MM.1S (cell line): ENCODE measurements at regions not wholly inside any gene's neighbourhood (a gene's known extent, or its start where the extent isn't known, plus 50 kb on each side); places are given as distances from the start of the nearest gene placed in this dataset.

Source experiments
- DNase-seq: peaks from one replicate; pipeline ENCODE4 v3.0.0-alpha.2; 2015
- H2AFZ ChIP-seq: fragments of 300-600 bp; sonication (generic); 2 replicates; pipeline ENCODE4 v1.6.0; 2016; ENCODE audit warnings: antibody characterized with exemption, low read length
- H3F3A ChIP-seq: fragments of 300-600 bp; sonication (generic); 2 replicates; pipeline ENCODE4 v1.6.1; 2016; ENCODE audit warnings: mild to moderate bottlenecking, antibody characterized with exemption, low read length, moderate library complexity, mixed read lengths; ENCODE audit not compliant: insufficient read depth
- H3K27ac ChIP-seq: fragments of 300-600 bp; sonication (generic); 2 replicates; pipeline ENCODE4 v1.5.1; 2016; ENCODE audit warnings: mild to moderate bottlenecking, low read length
- H3K27me3 ChIP-seq: fragments of 300-600 bp; sonication (generic); replicated peaks from 2 replicates; pipeline ENCODE4 v1.6.0; 2016; ENCODE audit warnings: low read length; ENCODE audit not compliant: insufficient read depth
- H3K36me3 ChIP-seq: fragments of 300-600 bp; sonication (generic); replicated peaks from 2 replicates; pipeline ENCODE4 v1.6.1; 2016; ENCODE audit warnings: mild to moderate bottlenecking, low read length, mixed read lengths; ENCODE audit not compliant: insufficient read depth
- H3K4me1 ChIP-seq: fragments of 300-600 bp; sonication (generic); 2 replicates; pipeline ENCODE4 v1.6.1; 2016; ENCODE audit warnings: low read length, mixed read lengths
- H3K4me2 ChIP-seq: fragments of 300-600 bp; sonication (generic); 2 replicates; pipeline ENCODE4 v1.6.0; 2016; ENCODE audit warnings: low read depth, low read length
- H3K4me3 ChIP-seq: fragments of 300-600 bp; sonication (generic); 2 replicates; pipeline ENCODE4 v1.5.1; 2016; ENCODE audit warnings: low read length, mixed read lengths
- H3K79me2 ChIP-seq: fragments of 300-600 bp; sonication (generic); 2 replicates; pipeline ENCODE4 v1.6.1; 2016; ENCODE audit warnings: mixed run types, low read length, mixed read lengths
- H3K9ac ChIP-seq: fragments of 300-600 bp; sonication (generic); 2 replicates; pipeline ENCODE4 v1.6.1; 2016; ENCODE audit warnings: low read length, mixed read lengths
- H3K9me2 ChIP-seq: fragments of 300-600 bp; sonication (generic); replicated peaks from 2 replicates; pipeline ENCODE4 v1.6.1; 2016; ENCODE audit warnings: mild to moderate bottlenecking, low read length, mixed read lengths; ENCODE audit not compliant: insufficient read depth
- H3K9me3 ChIP-seq: fragments of 300-600 bp; sonication (generic); replicated peaks from 2 replicates; pipeline ENCODE4 v1.6.1; 2016; ENCODE audit warnings: mild to moderate bottlenecking, low read length, mixed read lengths; ENCODE audit not compliant: insufficient read depth
- H4K20me1 ChIP-seq: fragments of 300-600 bp; sonication (generic); 2 replicates; pipeline ENCODE4 v1.6.1; 2016; ENCODE audit warnings: mild to moderate bottlenecking, low read length, moderate library complexity, mixed read lengths; ENCODE audit not compliant: insufficient read depth
- CTCF ChIP-seq: fragments of 300-600 bp; sonication (generic); IDR thresholded peaks from 2 replicates; pipeline ENCODE4 v1.5.1; 2016; ENCODE audit warnings: antibody characterized with exemption, low read length, mixed read lengths
- EZH2 ChIP-seq: fragments of 300-600 bp; sonication (generic); optimal IDR thresholded peaks from 2 replicates; pipeline ENCODE3; 2017; ENCODE audit warnings: low read depth, mild to moderate bottlenecking, antibody characterized with exemption, low read length, mixed read lengths
- EZH2phosphoT487 ChIP-seq: fragments of 300-600 bp; sonication (generic); IDR thresholded peaks from 2 replicates; pipeline ENCODE4 v1.6.1; 2018; ENCODE audit warnings: antibody characterized with exemption, low read length

- no peak overlapping the region for H3K4me2 ChIP-seq
- no peaks in the 10 kb centered on the region for H3K9me2 ChIP-seq
- no peak overlapping the region for H2AFZ ChIP-seq
- H3K27ac ChIP-seq: no peak overlapping the region
- no peaks in the 10 kb centered on the region for H3K79me2 ChIP-seq
- no peaks in the 10 kb centered on the region for H3K36me3 ChIP-seq
- no peak for DNase-seq
- no peak for TF ChIP-seq EZH2phosphoT487
- TF ChIP-seq EZH2: no peak
- no peak for TF ChIP-seq CTCF
- H3K4me3 ChIP-seq: no peak overlapping the region
- H3K9me3 ChIP-seq: no peaks in the 10 kb centered on the region
- no peaks in the 10 kb centered on the region for H4K20me1 ChIP-seq
- H3K4me1 ChIP-seq: no peaks in the 10 kb centered on the region
- no peaks in the 10 kb centered on the region for H3F3A ChIP-seq
- no peaks in the 10 kb centered on the region for H3K27me3 ChIP-seq
- H3K9ac ChIP-seq: no peak overlapping the region
These were observed 108.2 kb downstream of the VEGFA start for GRCh38 chr6:43878127-43878634.

GRCh38 chr6:43877463-43878126 is 107.6 kb downstream of the VEGFA start:
- H3K4me3 ChIP-seq: no peak overlapping the region

DNA sequence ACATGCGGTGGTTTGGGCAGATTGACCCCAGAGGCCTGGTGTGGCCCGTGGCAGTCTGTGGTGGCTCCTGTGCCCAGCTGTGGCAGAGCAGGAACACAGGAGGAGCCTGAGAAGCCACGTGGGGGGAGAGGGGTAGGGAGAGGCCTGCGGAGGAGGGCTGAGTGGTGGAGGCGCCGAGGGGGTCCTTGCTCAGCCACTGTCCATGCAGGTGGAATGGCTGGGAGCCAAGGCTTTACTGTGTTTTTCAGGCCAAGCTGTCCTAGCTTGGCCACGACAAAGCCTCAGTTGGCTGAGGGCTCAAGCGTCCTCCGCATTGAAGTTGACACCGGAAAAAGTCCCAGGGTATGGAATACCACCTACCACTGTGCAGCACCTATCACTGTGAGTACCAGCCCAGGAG is 107.0 kb downstream of the VEGFA start:
- no peaks in the 10 kb centered on the region for H3K4me1 ChIP-seq

More at GRCh38 chr6:43877463-43878126, 107.6 kb downstream of the VEGFA start:
- Histone ChIP-seq H3F3A (no peaks in the 10 kb centered on the region), H3K9me3 (no peaks in the 10 kb centered on the region), H3K9ac (no peak overlapping the region), H3K27ac (no peak overlapping the region), H3K79me2 (no peaks in the 10 kb centered on the region), H2AFZ (no peak overlapping the region), H3K4me1 (no peaks in the 10 kb centered on the region), H3K36me3 (no peaks in the 10 kb centered on the region), H3K9me2 (no peaks in the 10 kb centered on the region), H4K20me1 (no peaks in the 10 kb centered on the region), H3K27me3 (no peaks in the 10 kb centered on the region), H3K4me2 (no peak overlapping the region)
- TF ChIP-seq EZH2phosphoT487 (no peak), CTCF (no peak), EZH2 (no peak)
- no peak for DNase-seq

More for the DNA sequence above, 107.0 kb downstream of the VEGFA start:
- Histone ChIP-seq H3K27me3 (no peaks in the 10 kb centered on the region), H3K4me2 (no peak overlapping the region), H3K36me3 (no peaks in the 10 kb centered on the region), H3K9me3 (no peaks in the 10 kb centered on the region), H2AFZ (no peak overlapping the region), H3K4me3 (no peak overlapping the region), H3F3A (no peaks in the 10 kb centered on the region), H3K9me2 (no peaks in the 10 kb centered on the region), H3K79me2 (no peaks in the 10 kb centered on the region), H3K27ac (no peak overlapping the region), H3K9ac (no peak overlapping the region), H4K20me1 (no peaks in the 10 kb centered on the region)
- no peak for TF ChIP-seq EZH2phosphoT487
- TF ChIP-seq CTCF: no peak
- TF ChIP-seq EZH2: no peak
- no peak for DNase-seq
